Skin of body (tissue), 1 donor: ENCODE measurements at regions not wholly inside any gene's neighbourhood (a gene's known extent, or its start where the extent isn't known, plus 50 kb on each side); places are given as distances from the start of the nearest gene placed in this dataset.
"Not testable (repeated sequence)": the region's sequence is repeated elsewhere in the genome, so short reads cannot be mapped to it uniquely, and the experiment has no call there.

Experiments used
- DNase-seq: peaks from one replicate; lab custom pipeline; 2025; lab: John Stamatoyannopoulos, UW

- no peak for DNase-seq
Observed at GRCh38 chr1:233473549-233474204, 140.2 kb upstream of the KCNK1 start.

- no peak for DNase-seq
Observed at GRCh38 chr1:233477359-233477758, 136.5 kb upstream of the KCNK1 start.

GRCh38 chr1:233478611-233479010, 135.3 kb upstream of the KCNK1 start:
- DNase-seq: no peak

- DNase-seq: no peak
Observed at GRCh38 chr1:233479110-233479890, 134.6 kb upstream of the KCNK1 start.

- DNase-seq: no peak
Observed at GRCh38 chr1:233480198-233480597, 133.7 kb upstream of the KCNK1 start.

GRCh38 chr1:233482388-233482787, 131.5 kb upstream of the KCNK1 start:
- no peak for DNase-seq

GRCh38 chr1:233485385-233485784, 128.5 kb upstream of the KCNK1 start:
- no peak for DNase-seq

- no peak for DNase-seq
Observed at GRCh38 chr1:233485809-233486398, 128.0 kb upstream of the KCNK1 start.

GRCh38 chr1:233487408-233487807, 126.5 kb upstream of the KCNK1 start:
- no peak for DNase-seq

GRCh38 chr1:233489411-233489810, 124.5 kb upstream of the KCNK1 start:
- DNase-seq: no peak

- no peak for DNase-seq
Observed at GRCh38 chr1:233490488-233490887, 123.4 kb upstream of the KCNK1 start.

- DNase-seq: no peak
Observed at GRCh38 chr1:233491953-233492620, 121.8 kb upstream of the KCNK1 start.

- DNase-seq: no peak
Observed at GRCh38 chr1:233496993-233497392, 116.9 kb upstream of the KCNK1 start.

- no peak for DNase-seq
Observed at GRCh38 chr1:233497679-233498078, 116.2 kb upstream of the KCNK1 start.

GRCh38 chr1:233500106-233500505, 113.8 kb upstream of the KCNK1 start:
- no peak for DNase-seq

GRCh38 chr1:233503366-233503954, 110.4 kb upstream of the KCNK1 start:
- no peak for DNase-seq

- DNase-seq: no peak
Observed at GRCh38 chr1:233505130-233505529, 108.8 kb upstream of the KCNK1 start.

- DNase-seq: not testable (repeated sequence)
Observed at GRCh38 chr1:233505889-233506288, 108.0 kb upstream of the KCNK1 start.

- DNase-seq: no peak
Observed at GRCh38 chr1:233509526-233509925, 104.4 kb upstream of the KCNK1 start.

GRCh38 chr1:233512538-233512937, 101.4 kb upstream of the KCNK1 start:
- no peak for DNase-seq

GRCh38 chr1:233513431-233513830, 100.5 kb upstream of the KCNK1 start:
- no peak for DNase-seq

GRCh38 chr1:233514946-233515391, 98.9 kb upstream of the KCNK1 start:
- no peak for DNase-seq
